ENCODE measurements at regions not wholly inside any gene's neighbourhood (a gene's known extent, or its start where the extent isn't known, plus 50 kb on each side); places are given as distances from the start of the nearest gene placed in this dataset.
"Not testable (repeated sequence)": the region's sequence is repeated elsewhere in the genome, so short reads cannot be mapped to it uniquely, and the experiment has no call there.

DNA sequence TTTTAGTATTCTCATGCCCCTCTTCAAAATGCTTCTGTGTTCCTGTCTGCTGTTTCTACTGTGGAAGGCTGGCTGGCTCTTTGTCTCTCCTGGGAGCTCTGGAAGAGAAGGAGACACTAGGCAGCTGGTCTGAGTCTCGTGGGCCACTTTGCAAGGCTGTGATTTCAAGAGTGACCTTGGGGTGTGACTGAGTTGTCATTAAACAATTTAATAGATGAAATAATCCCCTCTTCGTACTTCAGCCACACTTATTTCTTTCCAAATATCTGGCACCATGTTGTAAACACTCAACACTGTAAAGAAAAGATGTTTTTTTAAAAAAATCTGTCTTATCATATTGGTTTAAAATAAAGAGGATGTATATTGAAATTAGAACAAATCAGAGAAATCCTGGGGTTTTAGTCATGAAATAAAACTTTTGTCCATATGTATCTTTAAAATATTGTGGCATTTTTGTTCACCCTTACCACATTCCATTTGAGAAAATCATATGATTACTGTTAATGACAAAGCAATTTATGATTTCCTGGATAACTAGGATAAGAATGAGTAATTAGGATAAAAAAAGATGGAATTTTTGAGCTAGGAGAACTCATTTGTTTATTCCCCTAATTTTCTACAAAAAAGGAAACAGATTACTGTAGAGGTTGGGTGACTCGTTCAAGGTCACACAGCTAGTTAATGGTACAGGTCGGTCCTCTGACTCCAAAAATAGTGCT is 200.8 kb downstream of the MAT2B start:
- DNase-seq: no peak

DNA sequence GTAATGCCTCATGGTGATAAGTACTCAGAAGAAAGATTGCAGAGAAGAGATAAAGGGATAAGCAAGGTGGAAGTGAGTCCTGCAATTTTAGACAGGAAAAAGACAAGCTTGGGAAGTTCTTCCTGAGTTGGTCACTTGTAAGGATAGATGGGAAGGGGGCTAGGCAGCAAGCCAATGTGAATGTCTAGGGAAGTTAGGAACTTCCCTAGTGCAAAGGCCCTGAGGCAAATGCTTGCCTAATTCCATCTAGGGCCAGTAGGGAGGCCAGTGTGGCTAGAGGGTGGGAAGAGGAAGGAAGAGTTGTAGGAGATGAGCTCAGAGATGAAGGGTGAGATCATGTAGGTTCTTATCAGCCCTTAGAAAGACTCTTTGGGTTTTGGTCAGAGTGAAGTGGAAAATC is 206.6 kb downstream of the MAT2B start:
- no peak for DNase-seq

DNA sequence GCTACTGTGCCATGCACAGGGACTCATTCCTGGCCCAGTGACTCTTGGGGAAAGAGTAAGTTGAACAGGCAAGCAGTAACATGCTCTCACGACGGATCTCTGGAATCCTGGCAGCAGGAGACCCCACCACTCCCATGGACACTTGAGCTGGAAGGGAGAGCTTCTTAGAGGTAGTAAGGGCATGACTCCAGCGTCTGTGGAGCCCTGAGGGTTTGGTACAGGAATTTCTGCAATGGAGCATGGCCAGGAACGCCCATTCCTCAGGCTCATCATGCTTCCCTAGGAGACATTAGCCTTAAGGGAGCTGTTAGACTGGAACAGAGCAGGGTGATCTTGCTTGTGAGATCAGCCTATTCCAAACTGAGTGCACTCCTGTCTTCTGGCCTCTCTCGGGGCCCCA is 212.9 kb downstream of the MAT2B start:
- DNase-seq: no peak

DNA sequence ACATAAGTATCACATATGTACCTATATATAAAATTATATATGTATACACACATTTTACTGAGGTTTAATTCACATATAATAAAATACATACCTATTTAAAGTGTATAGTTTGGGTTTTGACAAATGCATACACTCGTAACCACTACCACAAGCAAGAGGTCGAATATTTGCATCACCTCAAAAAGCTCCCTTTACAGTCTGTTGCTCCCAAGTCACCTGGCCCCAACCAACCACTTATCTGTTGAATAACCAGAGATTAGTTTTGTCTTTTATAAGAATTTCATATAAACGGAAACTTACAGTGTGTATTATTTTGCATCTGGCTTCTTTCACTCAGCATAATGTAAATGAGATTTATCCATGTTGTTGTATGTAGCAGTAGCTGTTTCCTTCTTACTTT is 218.9 kb downstream of the MAT2B start:
- DNase-seq: no peak

DNA sequence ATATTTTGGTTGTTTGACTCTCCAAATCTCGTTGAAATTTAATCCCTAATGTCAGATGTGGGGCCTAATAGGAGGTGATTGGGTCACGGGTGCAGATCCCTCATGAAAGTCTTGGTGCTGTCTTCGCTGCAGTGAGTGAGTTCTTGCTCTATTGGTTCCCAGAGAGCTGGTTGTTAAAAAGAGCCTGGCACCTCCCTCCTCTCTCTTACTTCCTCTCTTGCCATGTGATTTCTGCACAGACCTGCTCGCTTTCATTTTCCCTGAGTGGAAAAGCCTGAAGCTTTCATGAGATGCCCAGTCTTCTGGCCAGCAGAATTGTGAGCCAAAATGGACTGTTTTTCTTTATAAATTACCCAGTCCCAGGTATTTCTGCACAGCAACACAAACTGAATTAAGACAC is 221.6 kb downstream of the MAT2B start:
- DNase-seq: no peak

DNA sequence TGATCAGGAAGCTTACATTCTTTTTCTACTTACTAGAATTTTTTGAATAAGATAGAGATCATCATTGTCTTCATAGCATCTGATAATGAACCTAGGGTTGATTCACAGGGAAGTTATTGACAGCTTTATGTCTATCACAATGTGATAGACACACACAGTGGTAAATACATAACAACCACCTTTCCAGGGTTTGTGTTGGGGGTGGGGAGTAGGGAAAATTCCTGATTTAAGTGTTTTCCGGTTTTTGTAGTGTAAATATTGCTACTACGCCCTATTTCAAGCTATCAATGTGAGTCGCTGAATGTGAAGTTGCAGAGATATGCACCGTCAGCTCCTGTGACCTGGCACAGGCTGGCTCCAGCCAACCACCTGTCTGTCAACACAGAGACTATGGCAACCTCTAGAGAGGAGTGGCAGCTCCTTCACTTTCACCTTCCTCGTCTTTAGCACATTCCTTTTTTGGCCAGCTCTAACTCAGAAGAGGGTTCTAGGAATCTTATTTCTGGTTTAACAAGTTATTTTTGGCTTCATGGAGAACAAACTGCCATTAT is 224.9 kb downstream of the MAT2B start:
- no peak for DNase-seq

DNA sequence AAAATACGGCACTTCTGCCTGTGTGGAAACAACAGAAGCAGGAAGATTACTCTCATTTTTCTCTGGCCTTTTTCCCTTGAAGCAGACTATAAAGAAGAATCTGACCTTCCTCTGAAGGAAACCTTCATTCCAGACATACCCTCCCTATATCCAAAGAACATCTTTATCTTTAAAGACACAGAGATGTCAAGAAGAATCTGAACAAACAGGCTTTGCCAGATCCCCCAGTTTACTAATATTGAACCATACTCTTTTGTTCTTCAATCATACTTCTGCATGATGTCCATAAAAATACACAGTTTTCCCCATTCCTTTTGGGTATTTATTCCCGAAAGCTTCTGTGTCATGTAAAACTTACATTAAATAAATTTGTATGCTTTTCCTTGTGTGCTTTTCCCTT is 225.8 kb downstream of the MAT2B start:
- DNase-seq: no peak

DNA sequence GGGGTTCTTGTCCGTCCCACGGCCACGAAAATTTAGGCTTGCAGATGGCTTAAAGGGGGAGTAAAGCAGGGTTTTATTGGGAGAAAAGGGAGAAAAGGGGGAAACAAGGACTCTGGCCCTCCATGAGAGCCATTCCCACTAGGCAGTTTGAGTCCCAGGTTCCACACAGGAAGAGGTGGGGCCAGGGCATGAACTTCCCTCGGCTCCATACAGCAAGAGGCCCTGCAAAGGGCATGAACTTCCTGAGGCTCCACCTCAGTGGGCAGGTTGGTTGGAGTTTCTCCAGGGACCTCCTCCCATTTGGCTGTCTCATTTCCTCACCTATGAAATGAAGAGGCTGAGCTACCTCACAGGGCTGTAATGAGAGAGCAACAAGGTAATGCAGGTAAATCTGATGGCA is 229.7 kb downstream of the MAT2B start:
- no peak for DNase-seq

DNA sequence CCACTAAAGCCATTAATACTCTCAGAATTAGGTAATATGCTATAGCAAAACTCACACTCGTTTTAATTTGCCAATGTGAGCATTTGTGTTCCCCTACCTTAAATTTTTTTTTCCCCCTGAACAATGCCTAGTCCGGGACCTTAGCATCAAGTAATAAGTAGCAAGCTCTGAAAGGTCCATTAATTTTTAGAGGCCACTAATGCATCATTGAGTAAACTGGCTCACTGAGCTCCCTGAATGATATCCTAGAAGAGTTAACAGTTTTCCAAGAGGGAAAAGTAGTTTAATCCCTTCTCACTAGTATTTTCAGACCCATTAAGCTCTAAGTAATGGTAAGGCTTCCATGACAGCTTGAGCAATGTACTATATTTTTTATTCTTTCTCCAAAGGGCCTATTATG is 242.2 kb downstream of the MAT2B start:
- DNase-seq: no peak

DNA sequence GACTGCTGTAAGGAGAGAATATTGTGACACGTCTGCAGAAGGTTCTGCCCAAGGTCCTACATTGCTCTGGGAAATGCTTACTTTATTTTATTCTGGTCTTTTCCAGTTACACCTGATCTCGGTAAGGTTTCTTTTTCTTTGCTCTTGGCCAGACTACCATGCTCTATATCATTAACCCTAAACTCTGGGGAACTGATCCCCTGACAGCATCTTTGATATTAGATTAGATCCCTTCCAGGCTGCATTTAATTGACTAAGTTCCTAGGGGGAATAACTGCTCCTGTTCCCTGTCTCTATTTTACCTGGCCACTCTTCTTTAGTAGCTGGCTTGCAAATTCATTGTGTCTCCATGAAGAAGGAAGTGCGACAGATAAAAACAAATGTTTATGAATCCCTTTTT is 243.5 kb downstream of the MAT2B start:
- DNase-seq: no peak

DNA sequence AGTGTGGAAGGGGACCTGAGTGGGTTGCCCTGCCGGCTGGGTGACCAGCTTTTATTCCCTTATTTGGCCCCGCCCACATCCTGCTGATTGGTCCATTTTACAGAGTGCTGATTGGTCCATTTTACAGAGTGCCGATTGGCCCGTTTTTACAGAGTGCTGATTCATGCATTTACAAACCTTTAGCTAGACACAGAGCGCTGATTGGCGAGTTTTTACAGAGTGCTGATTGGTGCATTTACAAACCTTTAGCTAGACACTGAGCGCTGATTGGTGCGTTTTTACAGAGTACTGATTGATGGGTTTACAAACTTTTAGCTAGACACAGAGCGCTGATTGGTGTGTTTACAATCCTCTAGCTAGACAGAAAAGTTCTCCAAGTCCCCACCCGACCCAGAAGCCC is 245.0 kb downstream of the MAT2B start:
- DNase-seq: not testable (repeated sequence)

DNA sequence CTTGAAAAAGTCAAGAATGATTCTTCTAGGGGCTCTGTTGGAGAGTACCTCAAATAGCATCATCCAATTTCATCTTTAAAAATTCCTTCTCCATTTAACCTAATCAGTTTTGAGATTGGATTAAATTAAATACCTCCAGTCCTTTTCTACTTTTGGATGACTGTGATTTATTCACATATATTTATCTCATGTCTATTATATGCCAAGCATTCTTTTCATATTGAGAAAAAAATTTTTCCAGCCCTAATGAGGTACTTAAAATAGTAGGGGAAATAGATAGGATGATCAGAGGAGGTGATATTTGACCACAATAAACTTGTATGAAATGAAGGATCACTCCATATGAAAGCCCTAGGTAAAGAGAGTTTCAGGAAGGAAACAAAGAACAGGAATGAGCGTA is 250.1 kb downstream of the MAT2B start:
- no peak for DNase-seq

DNA sequence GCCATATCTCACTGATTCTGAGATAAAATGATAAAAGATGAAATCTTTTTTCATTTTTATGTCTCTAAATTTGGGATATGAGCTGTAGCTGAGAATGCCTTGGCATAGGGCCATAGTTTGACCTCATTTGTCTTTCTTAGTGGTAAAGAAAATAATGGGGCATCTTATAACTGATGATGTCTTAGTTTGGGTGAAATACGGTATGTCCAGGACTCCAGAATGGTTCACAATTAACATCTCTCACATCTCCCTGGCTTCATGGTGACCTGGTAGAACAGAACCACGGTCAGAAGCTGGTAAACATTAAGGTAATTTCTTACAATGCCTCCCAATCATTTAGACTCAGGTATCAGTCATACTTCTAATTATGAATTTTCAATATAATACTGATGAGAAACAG is 250.8 kb downstream of the MAT2B start:
- no peak for DNase-seq

DNA sequence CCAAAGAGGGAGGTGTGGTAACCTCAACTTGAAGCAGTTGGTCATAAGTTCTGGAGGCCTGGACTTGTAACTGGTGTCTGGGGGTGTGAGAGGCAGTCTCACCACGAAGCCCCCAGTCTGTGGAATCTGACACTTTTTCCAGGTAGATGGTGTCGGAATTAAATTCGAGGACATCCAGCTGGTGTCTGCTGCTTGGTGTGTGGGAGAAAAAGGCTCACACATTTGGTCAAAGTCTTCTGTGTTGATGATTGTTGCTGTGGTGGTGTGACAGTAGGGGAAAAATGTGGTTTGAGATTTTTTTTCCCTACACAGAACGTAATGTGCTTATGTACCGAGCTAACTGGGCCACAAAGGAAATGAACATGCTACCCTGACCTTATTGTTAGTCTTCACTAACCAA is 251.9 kb downstream of the MAT2B start:
- no peak for DNase-seq

DNA sequence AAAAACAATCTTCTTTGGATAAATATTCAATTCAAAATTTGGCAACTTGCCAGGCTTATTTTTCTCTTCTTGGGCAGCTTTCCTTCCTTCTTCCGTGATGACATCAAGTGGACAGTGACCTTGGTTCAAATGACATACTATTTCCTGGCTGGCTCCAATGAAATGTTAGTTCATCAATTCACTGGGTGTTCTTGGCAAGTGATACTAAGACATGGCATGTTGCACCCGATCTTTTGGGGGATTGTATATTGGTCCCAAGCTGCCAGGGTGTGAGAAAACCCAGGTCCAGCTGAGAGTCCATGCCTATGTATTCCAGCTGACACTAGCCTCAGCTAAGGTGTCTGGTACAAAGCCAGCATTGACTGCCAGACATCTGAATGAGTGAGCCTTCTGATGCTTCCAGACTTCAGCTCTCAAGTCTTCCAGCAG is 252.9 kb downstream of the MAT2B start:
- no peak for DNase-seq

DNA sequence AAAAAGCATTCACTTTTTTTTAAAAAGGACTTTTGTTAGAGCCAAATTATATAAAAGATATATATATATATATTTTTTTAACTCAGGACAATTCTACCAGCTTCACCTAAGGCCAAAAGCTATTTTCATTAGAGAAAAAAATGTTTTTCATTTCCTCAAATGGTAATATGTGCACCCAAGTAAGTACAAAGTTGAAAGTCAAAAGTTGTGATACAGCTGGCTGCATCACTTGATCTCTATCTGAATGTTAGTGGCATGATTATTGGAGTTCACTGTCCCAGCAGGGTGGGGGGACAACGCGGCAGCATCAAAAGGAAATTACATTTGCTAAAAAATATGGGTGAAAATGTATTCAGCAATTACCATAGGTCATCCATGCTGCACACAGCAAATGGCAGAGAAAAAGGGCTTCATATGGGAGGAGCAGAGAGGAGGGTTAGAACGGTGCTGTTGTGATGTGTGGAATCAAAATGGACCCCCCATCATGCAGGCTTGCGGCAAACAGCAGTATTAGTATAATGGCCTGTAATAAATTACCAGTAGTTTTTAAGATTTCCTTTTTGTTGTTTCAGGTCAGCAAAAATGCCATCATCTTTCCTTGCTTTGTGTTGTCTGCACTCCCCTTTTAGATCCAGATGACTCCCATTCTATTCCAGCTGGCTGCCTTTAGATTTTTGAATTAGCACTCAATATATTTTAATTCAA is 253.7 kb downstream of the MAT2B start:
- DNase-seq: no peak

DNA sequence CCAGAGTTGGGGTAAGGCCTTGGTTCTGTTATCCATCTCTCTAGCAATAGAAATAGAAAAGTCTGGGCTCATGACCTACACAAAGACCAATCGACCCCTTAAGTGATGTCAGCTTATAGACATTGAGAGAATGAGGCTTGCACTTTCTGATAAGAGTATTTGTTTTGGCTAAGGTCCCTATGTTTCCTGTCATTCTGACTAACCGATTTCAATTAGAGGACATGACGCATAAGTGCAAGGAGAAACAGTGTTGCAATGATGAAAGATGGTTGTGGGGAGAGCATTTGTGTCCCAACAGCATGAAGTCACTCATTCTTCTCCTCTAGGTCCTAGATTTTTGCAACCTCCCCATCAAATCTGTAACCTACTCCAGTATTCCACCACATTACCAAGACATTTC is 255.1 kb downstream of the MAT2B start:
- no peak for DNase-seq

DNA sequence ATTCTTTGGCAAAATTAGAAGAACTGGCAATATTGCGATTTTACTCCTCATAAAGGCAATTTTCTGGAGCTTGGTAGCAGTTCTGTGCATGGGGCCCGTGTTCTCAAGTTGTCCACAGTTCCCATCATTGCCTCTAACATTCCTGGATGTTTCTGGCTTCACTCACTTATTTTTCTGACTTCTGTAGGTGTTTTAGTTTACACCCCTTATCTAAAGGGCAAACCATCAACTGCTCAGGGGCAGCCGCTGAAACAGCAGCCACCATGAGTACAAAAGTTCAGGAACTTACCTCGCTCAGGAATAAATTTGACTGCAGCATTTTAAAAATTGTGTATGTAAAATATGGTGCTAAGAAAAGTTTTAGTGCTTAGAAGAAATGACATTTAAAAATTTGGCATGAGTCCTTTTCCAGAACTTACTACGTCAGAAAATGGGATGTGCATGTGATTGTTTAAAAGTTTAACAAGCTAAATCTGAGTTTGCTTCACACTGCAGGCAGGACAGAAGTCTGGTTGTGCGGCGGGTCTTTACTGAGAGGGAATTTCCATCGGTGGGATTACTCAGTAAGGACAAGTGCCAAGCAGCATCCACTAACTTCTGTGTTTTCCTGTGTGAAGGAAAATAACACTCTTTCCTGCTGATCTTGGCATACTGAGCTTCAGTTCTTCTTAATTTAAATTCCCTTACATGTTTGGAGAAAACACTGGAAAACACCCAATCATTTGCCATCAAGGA is 261.7 kb downstream of the MAT2B start:
- DNase-seq: no peak

DNA sequence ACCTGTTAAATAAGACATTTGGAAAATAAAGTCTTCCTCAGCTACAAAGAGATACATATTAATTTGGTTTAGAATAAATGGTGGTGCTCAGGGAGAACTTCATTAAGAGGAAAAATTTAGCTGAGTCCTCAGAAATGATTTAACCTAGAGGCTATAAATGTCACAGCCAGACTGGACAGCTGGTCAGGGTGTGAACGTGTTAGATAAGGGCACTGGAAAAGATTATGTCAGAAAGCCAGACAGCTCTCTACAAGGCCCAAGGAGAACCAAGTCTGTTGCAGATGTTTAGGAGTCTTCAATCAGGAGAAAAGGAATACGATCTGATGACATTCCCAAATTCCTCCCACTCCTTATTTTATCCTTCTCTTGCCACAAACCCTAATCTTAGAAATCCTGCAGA is 265.2 kb downstream of the MAT2B start:
- no peak for DNase-seq

DNA sequence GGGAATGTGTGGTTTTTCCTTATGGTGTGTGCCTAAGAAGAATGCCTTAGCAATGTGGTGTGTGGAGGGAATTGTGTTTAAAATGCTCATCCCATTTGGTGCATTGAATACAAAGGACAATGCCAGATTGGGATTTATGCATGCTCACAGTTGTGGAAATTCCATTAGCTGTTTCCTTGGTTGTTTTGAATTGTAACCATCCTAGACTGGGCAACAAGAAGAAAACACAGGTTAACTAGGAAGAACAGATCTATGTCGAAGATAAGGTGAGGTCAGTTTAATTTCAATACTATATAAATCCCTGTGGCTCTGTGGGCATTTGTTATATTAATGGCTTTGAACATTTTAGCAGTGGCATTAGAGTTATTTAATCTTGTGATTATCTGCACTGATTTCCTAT is 266.8 kb downstream of the MAT2B start:
- no peak for DNase-seq

DNA sequence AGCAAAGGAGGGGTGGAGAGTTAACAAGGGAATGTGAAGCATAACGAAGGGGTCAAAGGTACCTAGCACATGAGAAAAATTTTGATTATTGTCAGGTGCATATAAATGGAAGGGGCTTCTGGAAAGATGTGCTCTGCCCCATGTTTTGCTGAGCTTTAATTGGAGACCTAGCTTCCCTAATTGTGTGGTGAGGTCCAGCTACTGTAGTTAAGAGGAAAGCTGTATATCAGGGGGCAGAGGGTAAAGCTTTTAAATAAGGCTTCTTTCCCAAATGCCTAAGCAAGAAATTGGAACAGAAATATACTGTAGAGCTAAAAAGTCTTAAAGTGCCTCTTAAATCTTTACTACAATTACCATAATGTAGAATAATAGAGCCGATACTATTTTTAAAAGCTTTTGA is 267.2 kb downstream of the MAT2B start:
- no peak for DNase-seq

DNA sequence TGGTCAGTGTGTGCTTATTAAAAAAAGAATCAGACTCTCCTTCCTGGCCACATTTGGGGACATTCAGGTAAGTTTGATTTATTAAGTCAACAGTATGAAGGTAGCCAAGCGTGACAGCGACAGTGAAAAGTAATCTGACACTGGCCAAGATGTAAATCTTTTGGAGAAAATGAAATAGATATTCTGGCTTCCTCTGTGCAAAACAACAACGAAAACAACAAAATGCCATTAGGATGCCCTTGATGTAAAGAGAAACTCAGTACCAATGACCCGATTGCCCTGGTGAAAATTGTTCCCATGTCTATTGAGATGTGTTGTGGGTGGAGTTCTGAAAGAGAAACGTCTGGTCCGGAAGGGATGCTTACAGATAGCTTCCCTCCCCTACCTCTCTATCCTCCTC is 267.8 kb downstream of the MAT2B start:
- no peak for DNase-seq

DNA sequence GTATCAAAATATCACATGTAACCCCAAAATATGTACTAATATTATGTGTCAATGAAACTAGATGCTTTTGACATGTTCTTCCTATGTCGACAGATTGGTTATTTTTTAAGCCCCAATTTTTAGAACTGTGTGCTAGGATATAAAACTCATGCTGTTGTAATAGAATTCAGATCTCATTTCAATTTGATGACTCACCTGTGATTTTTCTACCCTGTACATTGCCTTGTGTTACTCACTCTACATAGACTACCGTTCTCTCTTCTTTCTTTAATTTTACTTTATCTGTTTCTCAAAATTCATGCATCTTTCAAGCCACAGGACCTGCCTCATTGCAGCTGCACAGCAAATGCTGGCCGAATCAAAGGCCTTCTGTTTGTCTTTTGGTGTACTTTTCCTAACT is 284.5 kb downstream of the MAT2B start:
- no peak for DNase-seq

DNA sequence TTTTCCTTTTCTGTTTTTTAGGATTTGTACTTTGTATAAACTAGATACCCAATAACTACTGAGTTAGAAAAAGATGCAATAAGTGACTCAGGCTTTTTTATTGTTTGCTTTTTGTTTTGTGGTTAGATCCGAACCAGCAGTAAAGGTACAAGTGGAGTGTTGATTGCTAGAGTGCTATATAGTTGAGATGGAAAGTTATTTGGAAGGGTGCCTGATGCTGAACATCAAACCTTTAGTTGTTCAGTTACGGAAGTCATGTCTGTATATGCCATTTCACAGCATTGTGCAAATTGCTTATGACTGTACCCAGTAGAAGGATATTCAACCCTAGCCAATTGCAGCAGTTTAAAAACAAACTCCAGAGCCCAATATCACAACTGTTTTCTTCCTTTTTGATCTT is 285.1 kb downstream of the MAT2B start:
- DNase-seq: no peak

Measured in 8988T (cell line).